Heart right ventricle (tissue), 16 donors: ENCODE measurements at regions not wholly inside any gene's neighbourhood (a gene's known extent, or its start where the extent isn't known, plus 50 kb on each side); places are given as distances from the start of the nearest gene placed in this dataset.

Experiments
- ATAC-seq, 8 donors: fragments of 200-7000 bp; cut with Tn5 transposase; one replicate each; pipeline ENCODE4 v1.9.1; 2020; ENCODE audit warnings: mild to moderate bottlenecking in 8 of 8, moderate library complexity in 8 of 8, moderate number of reproducible peaks in 1 of 8
- DNase-seq, 2 donors: peaks; one replicate each; pipeline ENCODE4 v3.0.0-alpha.2; 2020
- H3K27ac ChIP-seq, 10 donors: fragments of 200-600 bp; sonication (generic) in 2 of 10; one replicate each; pipeline versions ENCODE4 v1.5.0 to v1.8.0; 2020 to 2022; ENCODE audit warnings: mild to moderate bottlenecking in 3 of 10
- H3K27me3 ChIP-seq, 7 donors: fragments of 200-600 bp; one replicate each; pipeline ENCODE4 v1.8.0; 2021 to 2022; ENCODE audit warnings: mild to moderate bottlenecking in 2 of 7
- H3K36me3 ChIP-seq, 9 donors: fragments of 200-600 bp; sonication (generic) in 1 of 9; one replicate each; pipeline versions ENCODE4 v1.5.0 to v1.8.0; 2020 to 2022; ENCODE audit warnings: mild to moderate bottlenecking in 2 of 9
- H3K4me1 ChIP-seq, 9 donors: fragments of 200-600 bp; sonication (generic) in 1 of 9; one replicate each; pipeline versions ENCODE4 v1.5.0 to v1.8.0; 2020 to 2022; ENCODE audit warnings: mild to moderate bottlenecking in 4 of 9
- H3K4me3 ChIP-seq, 10 donors: fragments of 200-600 bp; sonication (generic) in 2 of 10; one replicate each; pipeline versions ENCODE4 v1.5.0 to v1.8.0; 2020 to 2022; ENCODE audit warnings: mild to moderate bottlenecking in 7 of 10, moderate library complexity in 2 of 10
- H3K9me3 ChIP-seq, 11 donors: fragments of 200-600 bp in 10 of 11; sonication (generic) in 2 of 11; one replicate each; pipeline versions ENCODE4 v1.5.0 to v1.8.0; 2013 to 2022; ENCODE audit warnings: mild to moderate bottlenecking in 2 of 11, control low read depth in 1 of 11, moderate library complexity in 1 of 11
- CTCF ChIP-seq, 9 donors: fragments of 200-600 bp; sonication (generic) in 2 of 9; IDR thresholded peaks; one replicate each; pipeline versions ENCODE4 v1.5.0 to v1.8.0; 2021 to 2022; ENCODE audit warnings: antibody characterized with exemption in 9 of 9, mild to moderate bottlenecking in 5 of 9, moderate library complexity in 1 of 9
- WGBS, 2 donors: extraction: QIAGEN DNeasy Blood & Tissue Kit; methylation state at CpG; one replicate each; pipeline ENCODE4 v1.1.7; 2013; ENCODE audit warnings: inconsistent platforms in 1 of 2; 5-methylcytosine and 5-hydroxymethylcytosine counted together
- intact Hi-C, 10 donors: fragments of 100-400 bp; cut with DNase I; formaldehyde crosslinking; loops; one replicate each; pipeline versions ENCODE4 v1.11.1 to v1.14.2; 2022
- donor health status: Arrhythmogenic right ventricular cardiomyopathy.
- donor health status: ischemic (EF 13 %, LVEDD 7.1; RV severe dilation, severe dysfunction).
- donor health status: healthy with polysubstance abuse.
- donor health status: DM: no; HTN: yes; CAD: no.
- donor health status: DM: no; HTN: no; CAD: no.
- donor health status: ischemic (EF 25% LVEDD 6.9; RV normal size, moderate dysfunction).
- donor health status: ischemic (EF 25% LVEDD 5.7; RV mildly dilated, moderate dysfunction).
- donor health status: healthy.
- donor health status: DM: yes; HTN: yes; CAD: no.
- donor health status: Ischemic cardiomyopathy.
- donor health status: ischemic (EF 35%, LVEDD 5.7; RV mildly dilated, moderate dysfunction).
- donor health status: nonischemic (EF 11% LVEDD 7.7; RV severe dilation, severe dysfunction).
- donor health status: DM: yes; HTN: yes; CAD: no.
- donor health status: PGD.
- donor health status: ischemic (EF 29% LVEDD 5.4; RV normal size, mild dysfunction).
- donor health status: nonischemic (EF 23%, LVEDD 6.1; RV moderate dilation, normal function).

- ATAC-seq (peak in 3 of 8 donors; percentile 44 to 58 (median 57)), DNase-seq (peak; percentile 15 to 18)
- H3K36me3 ChIP-seq: no peaks in the 10 kb centered on the region
- 5 to 7% methylated on average over 6 of the region's 6 CpGs for WGBS, 2 donors
- H3K4me3 ChIP-seq: no peak overlapping the region
- H3K27me3 ChIP-seq: peaks cover 0 to 26% (median 6%) of the 10 kb centered on the region in 7 donors
- intact Hi-C loops: no loop called here
- no peak for TF ChIP-seq CTCF (IDR thresholded peaks at IDR 0.05)
- no peaks in the 10 kb centered on the region for H3K4me1 ChIP-seq
- H3K9me3 ChIP-seq: no peaks in the 10 kb centered on the region
- H3K27ac ChIP-seq: no peak overlapping the region
These were observed 114.4 kb downstream of the DMRTA2 start for GRCh38 chr1:50308878-50309277.

GRCh38 chr1:50305808-50306207 lies 117.4 kb downstream of the DMRTA2 start:
- no peaks in the 10 kb centered on the region for H3K36me3 ChIP-seq
- H3K27ac ChIP-seq: no peak overlapping the region
- WGBS, 2 donors: 45 to 47% methylated on average over 1 of the region's 1 CpG
- intact Hi-C loops: no loop called here
- ATAC-seq: no peak
- TF ChIP-seq CTCF (IDR thresholded peaks at IDR 0.05): no peak
- peaks cover 0 to 29% (median 0%) of the 10 kb centered on the region in 7 donors for H3K27me3 ChIP-seq
- DNase-seq: no peak
- H3K4me3 ChIP-seq: no peak overlapping the region
- no peaks in the 10 kb centered on the region for H3K4me1 ChIP-seq
- no peaks in the 10 kb centered on the region for H3K9me3 ChIP-seq

GRCh38 chr1:50300297-50300696 lies 122.9 kb downstream of the DMRTA2 start:
- ATAC-seq: no peak
- Histone ChIP-seq H3K9me3 (no peaks in the 10 kb centered on the region), H3K4me1 (no peaks in the 10 kb centered on the region), H3K27me3 (peaks cover 0 to 20% (median 0%) of the 10 kb centered on the region in 7 donors), H3K27ac (no peak overlapping the region), H3K4me3 (no peak overlapping the region), H3K36me3 (no peaks in the 10 kb centered on the region)
- DNase-seq: no peak
- intact Hi-C loops: no loop called here
- WGBS, 2 donors: 70 to 74% methylated on average over 4 of the region's 4 CpGs
- TF ChIP-seq CTCF (IDR thresholded peaks at IDR 0.05): no peak

- H3K4me3 ChIP-seq: no peak overlapping the region
- H3K4me1 ChIP-seq: no peaks in the 10 kb centered on the region
- no peaks in the 10 kb centered on the region for H3K27me3 ChIP-seq
- no peak for TF ChIP-seq CTCF (IDR thresholded peaks at IDR 0.05)
- 74 to 81% methylated on average over 5 of the region's 5 CpGs for WGBS, 2 donors
- DNase-seq: no peak
- no peak overlapping the region for H3K27ac ChIP-seq
- ATAC-seq: no peak
- intact Hi-C loops: no loop called here
- H3K9me3 ChIP-seq: peaks cover 0 to 6% (median 0%) of the 10 kb centered on the region in 11 donors
- no peaks in the 10 kb centered on the region for H3K36me3 ChIP-seq
These were observed 127.7 kb downstream of the DMRTA2 start for GRCh38 chr1:50295566-50295965.
